Lower leg skin (tissue), 4 donors: ENCODE measurements at regions not wholly inside any gene's neighbourhood (a gene's known extent, or its start where the extent isn't known, plus 50 kb on each side); places are given as distances from the start of the nearest gene placed in this dataset.

Source experiments
- DNase-seq, 2 donors: peaks; one replicate each; pipeline ENCODE4 v3.0.0-alpha.2; 2019; ENCODE audit warnings: low spot score in 2 of 2
- H3K4me3 ChIP-seq: fragments of 200-600 bp; sonication (generic); 2 replicates; pipeline ENCODE4 v1.5.1; 2017; ENCODE audit warnings: mild to moderate bottlenecking, low read depth; ENCODE audit not compliant: poor library complexity, severe bottlenecking
- CTCF ChIP-seq, 3 donors: fragments of 450-650 bp; IDR thresholded peaks; one replicate each; pipeline ENCODE4 v1.5.1; 2016; ENCODE audit warnings: antibody characterized with exemption in 3 of 3, mild to moderate bottlenecking in 3 of 3, moderate library complexity in 2 of 3
- POLR2A ChIP-seq, 2 donors: fragments of 450-650 bp; IDR thresholded peaks; one replicate each; pipeline ENCODE4 v1.6.1; 2016 to 2017; ENCODE audit warnings: antibody characterized with exemption in 2 of 2, mild to moderate bottlenecking in 1 of 2, moderate library complexity in 1 of 2
- WGBS, 2 donors: methylation state at CpG; one replicate each; pipeline ENCODE4 v1.1.5; 2018; 5-methylcytosine and 5-hydroxymethylcytosine counted together
- intact Hi-C: fragments of 100-400 bp; cut with DNase I; formaldehyde crosslinking; loops from one replicate; pipeline ENCODE4 v1.15.0; 2023; ENCODE audit warnings: low total_unique reads

GRCh38 chr20:22369100-22369499, 215.3 kb downstream of the FOXA2 start:
- DNase-seq: no peak
- no peak overlapping the region for H3K4me3 ChIP-seq
- 68 to 72% methylated on average over 3 of the region's 3 CpGs for WGBS, 2 donors
- TF ChIP-seq CTCF (IDR thresholded peaks at IDR 0.05) (no peak), POLR2A (IDR thresholded peaks at IDR 0.05) (no peak)
- intact Hi-C loops: no loop called here

- no peak overlapping the region for H3K4me3 ChIP-seq
- intact Hi-C loops: no loop called here
- DNase-seq: no peak
- 73 to 76% methylated on average over 4 of the region's 4 CpGs for WGBS, 2 donors
- no peak for TF ChIP-seq POLR2A (IDR thresholded peaks at IDR 0.05)
- TF ChIP-seq CTCF (IDR thresholded peaks at IDR 0.05): no peak
These were observed 216.1 kb downstream of the FOXA2 start for GRCh38 chr20:22368235-22368634.

- intact Hi-C loops: no loop called here
- no peak for DNase-seq
- TF ChIP-seq POLR2A (IDR thresholded peaks at IDR 0.05) (no peak), CTCF (IDR thresholded peaks at IDR 0.05) (no peak)
- H3K4me3 ChIP-seq: no peak overlapping the region
These were observed 217.7 kb downstream of the FOXA2 start for GRCh38 chr20:22366631-22367030.

- H3K4me3 ChIP-seq: no peak overlapping the region
- TF ChIP-seq CTCF (IDR thresholded peaks at IDR 0.05): no peak
- intact Hi-C loops: no loop called here
- no peak for DNase-seq
- WGBS, 2 donors: 91 to 97% methylated on average over 1 of the region's 1 CpG
These were observed 229.7 kb downstream of the FOXA2 start for GRCh38 chr20:22354647-22355046.

GRCh38 chr20:22353586-22353985, 230.8 kb downstream of the FOXA2 start:
- DNase-seq: no peak
- TF ChIP-seq POLR2A (IDR thresholded peaks at IDR 0.05) (no peak), CTCF (IDR thresholded peaks at IDR 0.05) (no peak)
- WGBS, 2 donors: 80 to 89% methylated on average over 2 of the region's 2 CpGs
- intact Hi-C loops: no loop called here
- no peak overlapping the region for H3K4me3 ChIP-seq

GRCh38 chr20:22352019-22352418, 232.4 kb downstream of the FOXA2 start:
- 86 to 95% methylated on average over 3 of the region's 3 CpGs for WGBS, 2 donors
- TF ChIP-seq POLR2A (IDR thresholded peaks at IDR 0.05): no peak
- intact Hi-C loops: no loop called here
- H3K4me3 ChIP-seq: no peak overlapping the region
- DNase-seq: no peak
